HG03025 (cell line): ENCODE measurements at regions not wholly inside any gene's neighbourhood (a gene's known extent, or its start where the extent isn't known, plus 50 kb on each side); places are given as distances from the start of the nearest gene placed in this dataset.
"Not testable (repeated sequence)": the region's sequence is repeated elsewhere in the genome, so short reads cannot be mapped to it uniquely, and the experiment has no call there.

Source experiments
- ATAC-seq: cut with Tn5 transposase; IDR thresholded peaks from one replicate; pipeline ENCODE4 v1.9.1; 2021; ENCODE audit warnings: mild to moderate bottlenecking, moderate library complexity; ENCODE audit not compliant: unreplicated experiment, low FRiP score

- no peak for ATAC-seq
Measured at GRCh38 chr4:10781805-10782204, 97.2 kb upstream of the CLNK start.

GRCh38 chr4:10780803-10781202, 96.2 kb upstream of the CLNK start:
- not testable (repeated sequence) for ATAC-seq

GRCh38 chr4:10775132-10775531, 90.6 kb upstream of the CLNK start:
- ATAC-seq, result not testable (repeated sequence)

GRCh38 chr4:10773656-10774055, 89.1 kb upstream of the CLNK start:
- no peak for ATAC-seq

GRCh38 chr4:10773010-10773409, 88.4 kb upstream of the CLNK start:
- ATAC-seq, result no peak

- ATAC-seq, result no peak
Measured at GRCh38 chr4:10765386-10765785, 80.8 kb upstream of the CLNK start.

- no peak for ATAC-seq
Measured at GRCh38 chr4:10762561-10762960, 78.0 kb upstream of the CLNK start.

GRCh38 chr4:10761903-10762302, 77.3 kb upstream of the CLNK start:
- ATAC-seq, result no peak

- no peak for ATAC-seq
Measured at GRCh38 chr4:10760086-10760485, 75.5 kb upstream of the CLNK start.

- ATAC-seq, result no peak
Measured at GRCh38 chr4:10758906-10759305, 74.3 kb upstream of the CLNK start.

GRCh38 chr4:10753856-10754402, 69.4 kb upstream of the CLNK start:
- ATAC-seq, result no peak

- no peak for ATAC-seq
Measured at GRCh38 chr4:10753336-10753735, 68.8 kb upstream of the CLNK start.

GRCh38 chr4:10750714-10751113, 66.1 kb upstream of the CLNK start:
- no peak for ATAC-seq

GRCh38 chr4:10747186-10747585, 62.6 kb upstream of the CLNK start:
- peak; percentile 48 for ATAC-seq

- ATAC-seq, result no peak
Measured at GRCh38 chr4:10746371-10747171, 62.0 kb upstream of the CLNK start.

GRCh38 chr4:10743357-10743756, 58.8 kb upstream of the CLNK start:
- ATAC-seq, result peak; percentile 60

- ATAC-seq, result peak; percentile 48
Measured at GRCh38 chr4:10741961-10742699, 57.6 kb upstream of the CLNK start.

GRCh38 chr4:10740891-10741620, 56.5 kb upstream of the CLNK start:
- ATAC-seq, result no peak

- ATAC-seq, result no peak
Measured at GRCh38 chr4:10740251-10740650, 55.7 kb upstream of the CLNK start.

- no peak for ATAC-seq
Measured at GRCh38 chr4:10738826-10739489, 54.4 kb upstream of the CLNK start.
